Stimulated activated CD4-positive, alpha-beta T cell treated with anti-CD3 and anti-CD28 coated beads, Interleukin-1b, Interleukin-23, amount 100 ng/mL, for 4 hours (primary cell): ENCODE measurements at regions not wholly inside any gene's neighbourhood (a gene's known extent, or its start where the extent isn't known, plus 50 kb on each side); places are given as distances from the start of the nearest gene placed in this dataset.
A peak's percentile ranks its signal among the peaks of the same experiment; 100 is the strongest.

Experiments
- DNase-seq, 2 donors: peaks; one replicate each; pipeline ENCODE4 v3.0.0-alpha.2; 2020; ENCODE audit warnings: low read depth in 2 of 2

DNA sequence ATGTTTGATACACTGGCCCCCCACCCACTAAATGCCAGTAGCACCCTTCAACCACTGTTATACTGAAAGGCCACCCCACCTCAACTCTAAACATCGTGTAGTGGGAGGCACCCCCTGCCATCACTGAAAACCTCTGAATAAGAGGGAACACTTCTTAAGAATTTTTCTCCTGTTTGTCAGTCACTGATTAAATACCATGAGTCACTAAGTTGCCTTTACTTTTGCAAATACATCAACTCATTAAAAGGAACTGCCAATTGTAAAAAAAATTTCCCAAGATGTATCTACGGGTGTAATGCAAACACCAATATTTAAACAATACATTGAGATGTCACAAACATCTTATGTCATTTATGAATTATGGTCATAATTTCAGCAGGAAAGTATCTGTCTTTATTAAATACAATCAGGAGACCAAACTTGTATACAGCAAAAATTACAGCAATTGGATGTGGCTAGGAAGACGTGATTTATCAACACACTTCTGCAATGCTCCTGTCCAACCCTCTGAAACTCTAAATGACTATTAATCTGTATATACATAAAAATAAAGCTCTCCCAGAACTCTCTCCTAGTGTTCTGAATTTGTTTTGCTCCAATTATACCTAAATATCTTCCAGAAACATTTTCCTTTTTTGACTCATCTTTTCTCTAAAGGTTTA is 144.1 kb upstream of the STK17B start:
- DNase-seq, result no peak

DNA sequence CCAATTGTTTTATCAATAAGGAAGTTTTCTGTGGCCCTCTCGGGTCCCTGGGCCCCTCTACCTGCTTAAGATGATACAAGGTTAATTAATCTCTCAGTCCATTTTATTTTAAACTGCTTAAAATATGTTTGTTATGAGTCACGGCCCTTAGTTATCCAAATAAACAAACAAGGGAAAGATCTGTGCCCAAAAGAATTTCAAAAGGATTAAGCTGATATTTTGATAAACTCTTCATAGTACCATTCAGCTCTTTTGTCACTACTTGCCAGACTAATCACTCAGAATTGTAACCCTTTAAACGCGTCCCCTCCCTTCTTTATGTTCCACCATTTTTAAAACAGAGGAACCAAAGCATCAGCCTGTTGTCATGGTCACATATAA is 144.7 kb upstream of the STK17B start:
- no peak for DNase-seq

DNA sequence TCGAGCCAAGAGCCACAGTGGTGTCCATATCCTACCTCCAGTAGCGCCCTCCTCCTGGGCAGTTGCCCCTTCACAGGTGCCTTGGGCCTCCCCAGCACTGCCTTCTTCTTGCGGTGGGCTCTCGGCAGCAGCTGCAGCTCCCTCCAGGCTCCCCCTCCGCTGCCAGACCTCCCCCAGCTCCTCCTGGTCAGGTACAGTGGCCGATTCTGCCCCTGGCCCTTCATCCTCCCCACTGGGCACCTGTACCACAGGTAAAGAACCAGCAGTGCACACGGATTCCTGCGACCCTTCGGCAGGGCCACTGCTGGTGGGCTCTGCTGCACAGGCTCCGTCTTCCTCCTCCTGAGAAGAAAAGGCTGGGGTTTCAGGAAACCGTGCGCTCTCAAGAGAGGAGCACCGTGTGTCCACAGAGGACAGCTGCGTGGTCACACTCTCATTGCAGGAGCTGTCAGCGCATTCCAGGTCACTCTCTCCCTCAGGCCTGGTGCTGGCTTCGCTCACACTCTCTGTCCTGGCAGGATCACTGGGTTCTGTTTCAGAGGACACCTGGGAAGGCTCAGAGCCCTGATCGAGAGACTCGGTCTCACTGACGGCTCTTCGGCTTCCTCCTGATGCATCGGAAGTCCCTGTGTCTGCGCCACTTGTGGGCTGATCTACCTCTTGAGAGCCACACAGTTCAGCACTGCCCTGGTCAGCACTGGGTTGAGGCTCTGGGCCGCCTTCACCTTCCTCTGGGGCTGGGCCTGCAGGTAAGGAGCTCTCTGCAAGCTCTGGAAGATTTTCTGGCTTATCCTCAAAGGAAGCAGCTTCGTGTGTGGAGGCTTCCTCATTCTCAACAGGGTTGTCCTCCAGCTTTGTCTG is 147.4 kb upstream of the STK17B start:
- DNase-seq, result no peak

GRCh38 chr2:196322973-196323810 is 151.8 kb upstream of the STK17B start:
- no peak for DNase-seq

DNA sequence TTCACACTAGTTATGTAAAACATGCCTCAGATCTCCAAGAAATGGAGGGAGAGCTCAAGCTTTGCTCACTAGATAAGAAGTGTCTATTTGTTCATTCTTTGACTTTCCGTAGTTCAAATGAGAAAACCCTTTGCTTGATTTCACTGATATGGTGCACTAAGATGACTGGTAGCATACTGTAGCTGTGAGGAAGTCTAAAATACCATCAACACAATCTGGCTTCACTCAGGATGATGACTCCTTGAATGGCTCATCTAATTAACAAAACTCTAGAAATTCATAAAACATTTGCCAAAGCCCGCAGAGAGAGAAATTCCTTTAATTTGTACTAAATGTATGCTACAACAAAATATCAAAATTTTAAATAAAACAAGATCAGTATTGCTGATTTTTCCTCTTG is 152.8 kb upstream of the STK17B start:
- no peak for DNase-seq

- DNase-seq, result no peak
Measured at GRCh38 chr2:196328088-196328680, 156.8 kb upstream of the STK17B start.

DNA sequence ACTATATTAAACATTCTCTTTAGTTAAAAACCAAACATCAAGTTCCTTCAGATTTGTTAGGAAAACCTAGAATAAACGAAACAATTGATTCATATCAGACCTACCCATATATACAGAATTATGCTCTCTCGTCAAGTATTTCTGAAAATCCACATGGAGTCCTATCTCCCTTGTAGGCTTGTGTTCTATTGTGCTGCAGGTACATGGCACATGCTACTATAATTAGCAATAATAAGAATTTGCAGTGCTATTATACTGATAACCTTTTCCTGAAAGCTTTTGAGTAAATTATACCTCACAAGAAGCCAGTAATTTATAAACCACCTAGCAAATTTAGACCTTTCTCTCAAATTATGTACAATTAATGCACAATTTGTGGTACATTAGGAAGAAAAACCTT is 158.6 kb upstream of the STK17B start:
- no peak for DNase-seq

DNA sequence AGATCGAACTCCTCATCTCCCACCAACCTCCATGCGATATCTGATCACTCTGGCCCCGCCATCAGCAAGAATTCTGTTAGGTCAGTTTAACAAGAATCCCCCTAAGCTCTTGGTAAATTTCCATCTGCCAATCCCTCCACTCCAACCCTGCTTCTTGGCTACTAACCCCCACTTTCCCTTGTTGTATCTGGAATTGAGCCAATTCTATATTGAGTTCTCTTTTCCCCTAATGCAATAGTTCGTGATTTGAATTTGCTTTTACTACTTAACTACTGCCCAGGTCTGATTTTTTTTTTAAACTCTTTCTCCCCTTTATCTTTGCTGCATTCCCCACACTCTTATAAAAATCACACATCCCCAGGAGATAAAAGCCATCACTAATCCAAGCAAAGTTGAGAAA is 159.3 kb upstream of the STK17B start:
- no peak for DNase-seq

DNA sequence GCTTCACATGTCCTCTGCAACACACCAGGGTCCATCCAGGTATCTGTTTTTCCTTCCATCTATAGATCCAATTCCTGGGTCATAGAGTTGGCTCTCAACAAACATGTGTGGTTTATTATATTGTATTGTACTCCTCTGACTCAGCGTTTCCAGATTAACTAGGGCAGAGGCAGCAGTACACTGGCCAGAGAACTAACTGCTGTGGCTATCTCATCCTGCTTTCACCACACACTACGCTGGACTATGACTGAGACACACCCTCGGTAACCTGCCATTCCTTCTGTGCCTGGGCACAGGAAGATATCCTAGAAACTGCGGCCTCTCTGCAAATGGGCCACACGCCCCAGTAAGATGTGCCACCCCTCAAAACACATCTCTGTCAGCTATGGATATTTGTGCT is 159.8 kb upstream of the STK17B start:
- no peak for DNase-seq

DNA sequence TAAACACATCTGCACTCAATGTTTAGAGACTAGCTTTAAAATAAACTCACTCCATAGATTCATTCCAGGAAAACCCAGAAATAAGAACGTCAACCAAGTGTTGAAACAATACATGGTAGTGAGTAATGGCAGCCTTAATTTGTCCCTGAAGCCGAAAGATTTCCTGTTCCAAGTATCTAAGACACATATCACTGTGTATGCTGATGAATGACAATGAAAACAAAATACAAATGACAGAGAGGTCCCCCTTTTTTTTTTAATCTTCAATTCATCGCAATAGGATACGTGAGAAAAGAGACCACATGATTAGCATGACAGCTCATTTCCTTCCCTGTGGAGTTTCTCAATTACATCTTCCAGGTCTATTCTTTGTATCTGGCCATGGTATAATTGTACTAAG is 160.5 kb upstream of the STK17B start:
- no peak for DNase-seq

- no peak for DNase-seq
Measured at GRCh38 chr2:196333397-196333796, 162.0 kb upstream of the STK17B start.

- DNase-seq, result no peak
Measured at GRCh38 chr2:196334710-196335109, 163.3 kb upstream of the STK17B start.

DNA sequence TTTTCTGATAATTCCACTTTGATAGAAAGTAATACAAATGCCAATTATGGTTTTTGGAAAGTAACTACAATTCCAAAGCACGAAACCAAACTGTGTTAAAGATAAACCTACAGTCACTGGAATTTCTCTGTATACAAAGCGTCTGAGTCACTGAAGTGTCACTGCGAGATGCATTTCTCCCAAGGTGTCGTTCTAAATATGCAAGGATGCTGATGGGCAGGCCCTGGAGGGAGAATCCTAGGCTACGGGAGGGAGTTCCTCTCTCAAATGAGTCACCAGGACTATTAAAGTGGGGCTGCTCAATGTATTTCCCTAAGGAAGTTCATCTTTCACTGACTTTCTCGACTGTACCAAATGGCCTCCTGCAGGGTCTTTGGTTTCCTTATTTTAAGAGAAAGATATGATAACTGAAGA is 163.8 kb upstream of the STK17B start:
- no peak for DNase-seq

GRCh38 chr2:196336207-196336606 is 164.8 kb upstream of the STK17B start:
- DNase-seq, result no peak

DNA sequence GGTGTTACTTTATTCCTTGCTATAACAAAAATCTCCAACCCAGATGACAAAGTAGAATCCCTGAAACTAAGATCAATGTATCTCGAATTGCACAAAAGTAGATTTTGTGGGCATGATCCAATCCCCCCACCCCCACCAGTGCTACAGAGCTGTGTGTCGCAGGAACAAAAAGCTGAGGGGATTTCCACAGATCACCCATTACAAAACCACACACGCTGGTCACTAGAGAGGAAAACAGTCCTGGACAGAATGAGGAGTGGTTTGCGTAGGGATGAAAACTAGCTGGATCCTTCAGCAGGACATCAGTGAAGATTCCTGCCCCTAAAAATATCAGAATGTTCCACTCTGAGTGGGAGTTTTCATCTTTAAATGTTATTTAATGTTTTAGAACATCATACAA is 165.3 kb upstream of the STK17B start:
- no peak for DNase-seq

GRCh38 chr2:196337208-196337953 is 166.0 kb upstream of the STK17B start:
- DNase-seq, result peak in 1 of 2 donors; percentile 25

DNA sequence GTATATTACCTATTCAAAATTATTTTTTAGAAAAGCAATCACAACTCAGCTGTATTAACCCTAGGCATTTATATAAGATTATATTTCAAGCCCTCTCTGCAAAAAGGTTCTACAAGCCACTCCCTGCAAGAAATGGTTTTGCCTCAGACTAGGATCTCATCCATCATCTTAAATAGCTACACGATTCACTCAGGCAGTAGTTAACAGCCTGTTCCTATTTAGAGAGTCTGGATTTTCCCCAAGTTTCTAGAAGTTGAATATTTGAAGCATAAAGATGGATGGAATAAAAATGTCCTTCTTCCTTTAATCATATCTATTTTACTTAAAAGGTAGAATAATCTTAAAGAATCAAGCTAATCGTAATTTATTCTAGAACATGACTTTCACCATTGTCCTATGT is 167.1 kb upstream of the STK17B start:
- DNase-seq, result no peak

GRCh38 chr2:196341277-196341841 is 170.0 kb upstream of the STK17B start:
- DNase-seq, result no peak

GRCh38 chr2:196344397-196344796 is 173.0 kb upstream of the STK17B start:
- no peak for DNase-seq

- no peak for DNase-seq
Measured at GRCh38 chr2:196353717-196354116, 182.3 kb upstream of the STK17B start.

GRCh38 chr2:196354186-196354585 is 182.8 kb upstream of the STK17B start:
- no peak for DNase-seq
